ENCODE measurements at regions not wholly inside any gene's neighbourhood (a gene's known extent, or its start where the extent isn't known, plus 50 kb on each side); places are given as distances from the start of the nearest gene placed in this dataset.

DNA sequence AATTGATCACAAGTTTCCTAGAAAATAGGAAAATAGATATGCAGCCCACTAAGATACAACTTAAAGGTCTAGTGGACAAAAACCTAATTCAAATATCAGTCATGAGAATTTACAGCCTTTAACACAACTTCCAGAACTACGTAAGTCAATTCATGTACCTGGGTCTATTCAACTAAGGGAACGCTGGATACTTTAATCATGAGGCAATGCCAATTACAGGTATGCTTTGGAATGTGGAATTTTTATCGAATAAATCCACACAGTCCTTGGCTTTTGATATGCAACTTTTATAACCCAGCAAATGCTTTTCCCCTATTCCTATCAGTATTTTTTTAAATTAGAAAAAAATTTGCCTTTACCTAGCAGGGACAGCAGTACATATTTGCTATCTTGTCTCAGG, 289.5 kb upstream of the FAT3 start:
- TF ChIP-seq, protein P1, sequence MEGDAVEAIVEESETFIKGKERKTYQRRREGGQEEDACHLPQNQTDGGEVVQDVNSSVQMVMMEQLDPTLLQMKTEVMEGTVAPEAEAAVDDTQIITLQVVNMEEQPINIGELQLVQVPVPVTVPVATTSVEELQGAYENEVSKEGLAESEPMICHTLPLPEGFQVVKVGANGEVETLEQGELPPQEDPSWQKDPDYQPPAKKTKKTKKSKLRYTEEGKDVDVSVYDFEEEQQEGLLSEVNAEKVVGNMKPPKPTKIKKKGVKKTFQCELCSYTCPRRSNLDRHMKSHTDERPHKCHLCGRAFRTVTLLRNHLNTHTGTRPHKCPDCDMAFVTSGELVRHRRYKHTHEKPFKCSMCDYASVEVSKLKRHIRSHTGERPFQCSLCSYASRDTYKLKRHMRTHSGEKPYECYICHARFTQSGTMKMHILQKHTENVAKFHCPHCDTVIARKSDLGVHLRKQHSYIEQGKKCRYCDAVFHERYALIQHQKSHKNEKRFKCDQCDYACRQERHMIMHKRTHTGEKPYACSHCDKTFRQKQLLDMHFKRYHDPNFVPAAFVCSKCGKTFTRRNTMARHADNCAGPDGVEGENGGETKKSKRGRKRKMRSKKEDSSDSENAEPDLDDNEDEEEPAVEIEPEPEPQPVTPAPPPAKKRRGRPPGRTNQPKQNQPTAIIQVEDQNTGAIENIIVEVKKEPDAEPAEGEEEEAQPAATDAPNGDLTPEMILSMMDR (IDR thresholded peaks at IDR 0.05): no peak
- Histone ChIP-seq H3K9me3 (replicated peaks in 1 of 2; ENCODE audit: control insufficient read depth in 1 of 2, insufficient read depth in 1 of 2, low read length in 2 of 2) (peaks cover 4 to 7% of the 10 kb centered on the region in 2 donors), H3K4me2 (replicated peaks; ENCODE audit: extremely low read depth, low read length, poor library complexity, severe bottlenecking) (no peak overlapping the region), H3K4me1 (ENCODE audit: control insufficient read depth in 1 of 2, insufficient read depth in 2 of 2, low read length in 2 of 2) (no peaks in the 10 kb centered on the region), H3K27ac (ENCODE audit: low read depth in 1 of 2, low read length in 2 of 2) (no peak overlapping the region), H3K79me2 (ENCODE audit: insufficient read depth, low read length) (no peaks in the 10 kb centered on the region), H4K20me1 (ENCODE audit: insufficient read depth, low read length) (no peaks in the 10 kb centered on the region), H3K36me3 (replicated peaks in 1 of 2; ENCODE audit: control insufficient read depth in 1 of 2, insufficient read depth in 2 of 2, low read length in 2 of 2) (no peaks in the 10 kb centered on the region), H2AFZ (ENCODE audit: insufficient read depth, low read depth, low read length, poor library complexity, severe bottlenecking) (no peak overlapping the region), H3K4me3 (replicated peaks in 1 of 3; ENCODE audit: low read depth in 2 of 3, low read length in 3 of 3) (no peak overlapping the region), H3K9ac (ENCODE audit: insufficient read depth, low read length, poor library complexity, severe bottlenecking) (no peak overlapping the region), H3K27me3 (ENCODE audit: control insufficient read depth in 2 of 2, insufficient read depth in 2 of 2, low read length in 2 of 2) (no peaks in the 10 kb centered on the region)
- Mint-ChIP-seq H3K27me3 (ENCODE audit: low read depth in 3 of 3) (no peaks in the 10 kb centered on the region), H3K36me3 (no peaks in the 10 kb centered on the region), H3K27ac (no peak overlapping the region), H3K4me1 (no peaks in the 10 kb centered on the region), H3K9me3 (peaks cover 0 to 20% (median 5%) of the 10 kb centered on the region in 7 donors), H3K4me3 (no peak overlapping the region)
- intact Hi-C loops (cut with micrococcal nuclease): no loop called here
- no peak for DNase-seq
- no CpG with 5 or more reads among the region's 3 CpGs for WGBS (ENCODE audit: insufficient coverage)

DNA sequence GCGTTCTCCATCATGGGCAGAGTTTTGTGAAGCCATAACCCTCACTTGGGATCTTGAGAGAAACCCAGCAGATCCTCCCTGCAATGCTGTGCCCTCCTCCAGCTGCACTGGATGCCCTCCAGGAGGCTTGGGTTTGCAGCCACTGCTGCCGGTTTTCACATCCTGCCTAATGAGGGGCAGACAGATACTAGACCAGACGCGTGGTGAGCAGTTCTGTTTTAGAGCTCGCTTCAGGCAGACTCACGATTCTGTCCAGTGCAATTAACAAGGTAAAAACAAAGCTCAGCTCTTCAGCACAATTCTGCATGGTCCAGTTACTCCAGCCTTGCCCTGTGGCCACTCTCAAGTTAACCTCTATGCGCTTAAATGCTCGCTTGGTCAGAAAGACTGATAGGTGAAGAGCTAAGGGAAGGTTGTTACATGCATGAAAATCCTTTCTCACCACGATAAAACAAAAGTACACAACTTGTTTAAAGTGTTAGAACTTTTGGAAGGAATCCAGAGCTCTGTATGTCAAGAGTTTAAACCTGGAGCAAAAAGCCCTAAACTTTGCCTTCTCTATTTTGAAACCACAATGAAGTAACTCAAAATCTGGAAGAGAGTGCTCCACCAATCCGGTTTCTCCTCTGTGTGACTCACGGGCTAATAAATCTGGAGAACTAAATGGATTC, 292.3 kb upstream of the FAT3 start:
- H3K4me3 Mint-ChIP-seq: no peak overlapping the region
- Histone ChIP-seq H3K4me2 (replicated peaks; ENCODE audit: extremely low read depth, low read length, poor library complexity, severe bottlenecking) (no peak overlapping the region), H3K36me3 (replicated peaks in 1 of 2; ENCODE audit: control insufficient read depth in 1 of 2, insufficient read depth in 2 of 2, low read length in 2 of 2) (no peaks in the 10 kb centered on the region), H3K9me3 (replicated peaks in 1 of 2; ENCODE audit: control insufficient read depth in 1 of 2, insufficient read depth in 1 of 2, low read length in 2 of 2) (peaks cover 4 to 7% of the 10 kb centered on the region in 2 donors), H3K4me1 (ENCODE audit: control insufficient read depth in 1 of 2, insufficient read depth in 2 of 2, low read length in 2 of 2) (no peaks in the 10 kb centered on the region), H3K27ac (ENCODE audit: low read depth in 1 of 2, low read length in 2 of 2) (no peak overlapping the region), H3K4me3 (replicated peaks in 1 of 3; ENCODE audit: low read depth in 2 of 3, low read length in 3 of 3) (no peak overlapping the region), H4K20me1 (ENCODE audit: insufficient read depth, low read length) (no peaks in the 10 kb centered on the region), H2AFZ (ENCODE audit: insufficient read depth, low read depth, low read length, poor library complexity, severe bottlenecking) (no peak overlapping the region), H3K9ac (ENCODE audit: insufficient read depth, low read length, poor library complexity, severe bottlenecking) (no peak overlapping the region), H3K27me3 (ENCODE audit: control insufficient read depth in 2 of 2, insufficient read depth in 2 of 2, low read length in 2 of 2) (no peaks in the 10 kb centered on the region), H3K79me2 (ENCODE audit: insufficient read depth, low read length) (no peaks in the 10 kb centered on the region)
- H3K36me3 Mint-ChIP-seq: no peaks in the 10 kb centered on the region
- 72% methylated on average over 9 of the region's 11 CpGs for WGBS (ENCODE audit: insufficient coverage)
- H3K27ac Mint-ChIP-seq: no peak overlapping the region
- intact Hi-C loops (cut with micrococcal nuclease): no loop called here
- H3K9me3 Mint-ChIP-seq: peaks cover 0 to 20% (median 3%) of the 10 kb centered on the region in 7 donors
- TF ChIP-seq, protein P1 (IDR thresholded peaks at IDR 0.05): no peak
- no peaks in the 10 kb centered on the region for H3K4me1 Mint-ChIP-seq
- no peaks in the 10 kb centered on the region for H3K27me3 Mint-ChIP-seq (ENCODE audit: low read depth in 3 of 3)
- no peak for DNase-seq

Data from CD14-positive monocyte (primary cell).